Right atrium auricular region (tissue), 2 donors: ENCODE measurements at regions not wholly inside any gene's neighbourhood (a gene's known extent, or its start where the extent isn't known, plus 50 kb on each side); places are given as distances from the start of the nearest gene placed in this dataset.

ENCODE experiments used
- DNase-seq: peaks from one replicate; pipeline ENCODE4 v3.0.0-alpha.2; 2019; ENCODE audit warnings: low spot score
- H3K27ac ChIP-seq, 2 donors: fragments of 200-600 bp; sonication (generic); 1 replicate in 1 of 2; 2 replicates in 1 of 2; pipeline ENCODE4 v1.5.1; 2016 to 2019
- H3K27me3 ChIP-seq, 2 donors: fragments of 200-600 bp; sonication (generic); one replicate each; pipeline versions ENCODE4 v1.5.1 to v1.6.0; 2017 to 2019
- H3K36me3 ChIP-seq: fragments of 200-600 bp; sonication (generic); one replicate; pipeline ENCODE4 v1.5.1; 2016
- H3K4me1 ChIP-seq, 2 donors: fragments of 200-600 bp; sonication (generic); one replicate each; pipeline versions ENCODE4 v1.5.1 to v1.6.0; 2017 to 2019
- H3K4me3 ChIP-seq, 2 donors: fragments of 200-600 bp; sonication (generic); 1 replicate in 1 of 2; 2 replicates in 1 of 2; pipeline ENCODE4 v1.5.1; 2017 to 2019; ENCODE audit warnings: mild to moderate bottlenecking in 1 of 2, moderate library complexity in 1 of 2
- H3K9me3 ChIP-seq, 2 donors: fragments of 200-600 bp; sonication (generic); one replicate each; pipeline ENCODE4 v1.5.1; 2019
- TF ChIP-seq, protein P1 (sequence below), 2 donors: fragments of 200-600 bp; sonication (generic); IDR thresholded peaks; one replicate each; pipeline ENCODE4 v1.5.1; 2019; ENCODE audit warnings: antibody characterized with exemption in 2 of 2

DNA sequence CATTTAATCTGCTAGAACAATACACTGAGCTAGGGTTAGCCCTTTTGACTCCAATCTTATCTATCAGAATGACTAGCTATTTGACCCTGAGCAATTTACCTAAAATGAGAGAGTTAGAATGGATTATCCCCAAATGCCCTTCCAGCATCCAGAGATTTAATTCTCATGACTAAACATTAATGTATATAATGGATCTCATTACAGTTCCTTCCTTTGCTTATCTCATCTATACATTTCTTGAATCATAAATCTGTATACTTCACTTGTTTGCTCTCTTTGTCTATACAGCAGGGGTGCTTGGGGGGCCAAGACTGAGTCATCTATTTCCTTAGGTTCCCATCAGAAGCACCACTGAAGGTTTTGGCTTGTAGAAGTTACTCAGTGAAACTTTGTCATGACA is 565.8 kb downstream of the IGSF11 start:
- Histone ChIP-seq H3K36me3 (no peaks in the 10 kb centered on the region), H3K27me3 (no peaks in the 10 kb centered on the region), H3K4me1 (no peaks in the 10 kb centered on the region), H3K27ac (no peak overlapping the region), H3K4me3 (no peak overlapping the region), H3K9me3 (no peaks in the 10 kb centered on the region)
- TF ChIP-seq, protein P1, sequence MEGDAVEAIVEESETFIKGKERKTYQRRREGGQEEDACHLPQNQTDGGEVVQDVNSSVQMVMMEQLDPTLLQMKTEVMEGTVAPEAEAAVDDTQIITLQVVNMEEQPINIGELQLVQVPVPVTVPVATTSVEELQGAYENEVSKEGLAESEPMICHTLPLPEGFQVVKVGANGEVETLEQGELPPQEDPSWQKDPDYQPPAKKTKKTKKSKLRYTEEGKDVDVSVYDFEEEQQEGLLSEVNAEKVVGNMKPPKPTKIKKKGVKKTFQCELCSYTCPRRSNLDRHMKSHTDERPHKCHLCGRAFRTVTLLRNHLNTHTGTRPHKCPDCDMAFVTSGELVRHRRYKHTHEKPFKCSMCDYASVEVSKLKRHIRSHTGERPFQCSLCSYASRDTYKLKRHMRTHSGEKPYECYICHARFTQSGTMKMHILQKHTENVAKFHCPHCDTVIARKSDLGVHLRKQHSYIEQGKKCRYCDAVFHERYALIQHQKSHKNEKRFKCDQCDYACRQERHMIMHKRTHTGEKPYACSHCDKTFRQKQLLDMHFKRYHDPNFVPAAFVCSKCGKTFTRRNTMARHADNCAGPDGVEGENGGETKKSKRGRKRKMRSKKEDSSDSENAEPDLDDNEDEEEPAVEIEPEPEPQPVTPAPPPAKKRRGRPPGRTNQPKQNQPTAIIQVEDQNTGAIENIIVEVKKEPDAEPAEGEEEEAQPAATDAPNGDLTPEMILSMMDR (IDR thresholded peaks at IDR 0.05): no peak
- DNase-seq: no peak

DNA sequence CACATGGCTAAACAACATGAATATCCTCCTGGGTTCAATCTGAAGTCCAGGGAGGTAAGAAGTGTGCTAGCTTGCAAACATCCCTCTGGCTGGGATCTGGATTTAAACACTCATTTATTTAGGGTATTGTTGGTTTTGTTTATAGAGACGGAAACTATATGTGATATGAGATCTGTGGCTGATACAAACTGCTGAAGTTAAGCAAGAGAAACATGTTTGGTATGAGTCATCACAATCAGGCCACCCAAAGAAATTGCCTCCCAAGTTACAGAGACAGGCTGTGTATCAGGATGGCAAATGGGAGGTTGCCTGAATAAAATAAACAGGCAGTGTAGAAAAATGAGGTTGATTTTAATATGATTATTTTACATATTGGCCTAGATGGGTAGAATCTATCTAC is 562.1 kb downstream of the IGSF11 start:
- no peak for DNase-seq
- TF ChIP-seq, protein P1 (IDR thresholded peaks at IDR 0.05): no peak
- Histone ChIP-seq H3K27ac (no peak overlapping the region), H3K27me3 (no peaks in the 10 kb centered on the region), H3K4me3 (no peak overlapping the region), H3K4me1 (no peaks in the 10 kb centered on the region), H3K36me3 (no peaks in the 10 kb centered on the region), H3K9me3 (no peaks in the 10 kb centered on the region)

DNA sequence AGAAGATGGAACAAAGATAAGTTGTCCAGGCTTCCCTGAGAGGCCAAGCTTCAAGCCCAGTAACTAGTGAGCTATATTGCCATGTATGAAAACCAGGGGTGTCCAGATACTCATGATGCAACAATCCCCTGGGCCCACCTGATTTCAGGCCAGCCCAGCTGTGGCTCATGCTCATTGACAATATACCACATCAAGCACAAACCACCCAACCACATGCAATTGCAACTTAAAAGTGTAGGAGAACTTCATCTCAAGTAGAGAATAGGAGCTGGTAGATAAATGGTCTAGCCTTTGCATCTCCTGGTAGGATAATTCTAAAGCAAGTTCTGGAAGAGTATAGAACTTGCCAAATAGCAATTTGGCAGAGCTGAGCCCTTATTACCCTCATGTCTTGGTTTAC is 561.3 kb downstream of the IGSF11 start:
- Histone ChIP-seq H3K4me3 (no peak overlapping the region), H3K27ac (no peak overlapping the region), H3K9me3 (no peaks in the 10 kb centered on the region), H3K36me3 (no peaks in the 10 kb centered on the region), H3K4me1 (no peaks in the 10 kb centered on the region), H3K27me3 (no peaks in the 10 kb centered on the region)
- no peak for DNase-seq
- TF ChIP-seq, protein P1 (IDR thresholded peaks at IDR 0.05): no peak

DNA sequence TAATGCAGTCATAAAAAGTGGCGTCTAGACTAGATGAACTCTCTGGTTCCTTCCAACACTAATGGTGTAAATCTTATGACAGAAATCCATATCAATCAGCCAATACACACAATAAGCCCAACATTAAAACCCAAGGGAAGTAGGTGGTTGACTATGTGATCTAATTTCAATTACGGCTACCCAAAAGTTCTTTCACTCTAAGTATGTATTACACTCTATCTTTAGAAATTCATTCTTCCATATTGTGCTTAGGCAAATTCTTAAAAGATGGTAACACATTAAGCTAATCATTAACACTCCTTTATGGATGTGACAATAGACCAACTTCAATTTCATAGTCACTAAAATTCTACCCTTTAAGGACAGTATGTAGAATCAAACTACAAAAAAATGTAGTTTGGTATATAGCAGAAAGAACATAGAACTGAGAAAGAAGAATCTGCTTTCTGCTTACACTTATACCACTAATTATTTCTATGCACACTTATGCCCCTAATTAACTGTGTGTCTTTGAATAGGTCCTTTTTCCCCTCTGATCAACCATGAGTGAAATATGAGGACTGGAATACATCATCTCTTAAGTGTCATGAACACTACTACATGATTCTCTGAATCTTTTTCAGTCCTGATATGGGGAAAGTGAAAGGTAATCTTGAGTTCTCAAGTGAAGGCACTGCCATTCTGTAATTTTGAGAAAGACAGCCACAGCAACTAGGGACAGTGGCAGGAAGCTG is 557.6 kb downstream of the IGSF11 start:
- Histone ChIP-seq H3K36me3 (no peaks in the 10 kb centered on the region), H3K4me1 (no peaks in the 10 kb centered on the region), H3K9me3 (no peaks in the 10 kb centered on the region), H3K27me3 (no peaks in the 10 kb centered on the region), H3K27ac (no peak overlapping the region), H3K4me3 (no peak overlapping the region)
- DNase-seq: no peak
- TF ChIP-seq, protein P1 (IDR thresholded peaks at IDR 0.05): no peak

DNA sequence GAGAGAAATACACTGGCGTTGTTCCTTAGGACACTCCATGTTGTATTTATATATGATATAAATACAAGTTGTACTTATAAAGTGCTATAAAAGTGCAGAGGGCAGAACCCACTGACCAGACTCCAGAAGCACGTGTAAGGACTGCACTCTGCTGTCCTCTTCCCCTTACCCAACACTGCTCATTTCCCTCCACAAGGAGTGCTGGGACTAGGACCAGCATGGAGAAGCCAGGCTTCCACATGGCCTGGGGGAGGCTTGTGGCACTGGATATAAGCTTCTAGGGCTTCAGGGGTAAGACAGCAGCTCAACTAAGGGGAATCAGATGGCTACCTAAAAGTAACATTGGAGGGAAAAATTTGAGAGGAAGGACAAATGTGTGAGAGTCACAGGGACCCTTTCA is 556.9 kb downstream of the IGSF11 start:
- Histone ChIP-seq H3K27me3 (no peaks in the 10 kb centered on the region), H3K9me3 (no peaks in the 10 kb centered on the region), H3K36me3 (no peaks in the 10 kb centered on the region), H3K4me1 (no peaks in the 10 kb centered on the region), H3K27ac (no peak overlapping the region), H3K4me3 (no peak overlapping the region)
- TF ChIP-seq, protein P1 (IDR thresholded peaks at IDR 0.05): no peak
- no peak for DNase-seq

DNA sequence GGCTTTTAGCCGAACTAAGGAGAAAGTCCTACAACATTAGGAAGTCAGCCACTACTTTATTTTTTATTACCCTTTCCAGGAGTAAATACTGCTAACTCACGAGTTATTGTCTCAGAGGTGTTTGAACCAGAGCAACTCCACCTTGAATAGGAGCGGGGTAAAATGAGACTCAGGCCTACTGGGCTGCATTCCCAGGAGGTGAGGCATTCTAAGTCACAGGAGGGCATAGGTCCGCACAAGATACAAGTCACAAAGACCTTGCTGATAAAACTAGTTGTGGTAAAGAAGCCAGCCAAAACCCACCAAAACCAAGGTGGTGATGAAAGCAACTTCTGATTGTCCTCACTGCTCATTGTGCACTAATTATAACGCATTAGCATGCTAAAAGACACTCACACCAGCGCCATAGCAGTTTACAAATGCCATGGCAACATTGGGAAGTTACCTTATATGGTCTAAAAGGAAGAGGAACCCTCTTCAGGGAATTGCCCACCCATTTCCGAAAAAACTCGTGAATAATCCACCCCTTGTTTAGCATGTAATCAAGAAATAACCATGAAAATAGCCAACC is 555.9 kb downstream of the IGSF11 start:
- no peak overlapping the region for H3K4me3 ChIP-seq
- no peaks in the 10 kb centered on the region for H3K36me3 ChIP-seq
- TF ChIP-seq, protein P1 (IDR thresholded peaks at IDR 0.05): no peak
- DNase-seq: no peak
- H3K27me3 ChIP-seq: no peaks in the 10 kb centered on the region
- no peaks in the 10 kb centered on the region for H3K4me1 ChIP-seq
- no peak overlapping the region for H3K27ac ChIP-seq
- no peaks in the 10 kb centered on the region for H3K9me3 ChIP-seq
